ENCODE measurements at regions not wholly inside any gene's neighbourhood (a gene's known extent, or its start where the extent isn't known, plus 50 kb on each side); places are given as distances from the start of the nearest gene placed in this dataset.

DNA sequence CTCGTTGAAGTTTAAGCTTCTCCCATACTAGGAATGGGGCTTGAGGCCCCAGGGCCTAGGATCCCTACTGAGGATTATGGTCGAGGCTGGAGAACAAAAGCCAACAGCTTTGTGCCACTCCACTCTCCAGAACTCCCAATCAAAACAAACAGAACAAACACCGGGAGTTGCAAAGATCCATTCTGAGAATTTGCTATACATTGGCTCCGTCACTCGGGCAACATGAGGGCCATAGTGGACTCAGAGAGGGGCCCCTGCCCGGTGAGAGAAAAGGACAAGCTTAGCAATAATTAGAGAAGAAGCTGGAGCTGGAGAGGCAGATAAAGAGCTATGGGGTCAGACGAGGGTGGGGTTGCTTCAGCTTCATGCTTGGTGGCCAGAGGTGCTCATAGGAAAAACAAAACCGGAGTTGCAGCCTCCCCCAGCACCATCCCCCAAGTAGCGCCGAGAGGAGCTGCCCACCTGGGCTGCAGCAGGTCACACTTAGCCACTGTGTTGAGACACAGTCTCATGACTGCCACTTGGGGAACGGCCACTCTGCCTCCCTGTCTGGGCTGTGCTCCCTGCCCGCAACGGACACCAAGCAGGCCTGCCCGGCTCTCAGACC lies 142.3 kb upstream of the HAAO start:
- Histone ChIP-seq H3K27ac (ENCODE audit: low read depth, low read length) (no peak overlapping the region), H3K9me3 (ENCODE audit: control insufficient read depth, insufficient read depth, low read length) (peaks cover 6% of the 10 kb centered on the region; the same call in 1 of the 2 replicates), H3K27me3 (ENCODE audit: control insufficient read depth, insufficient read depth, low read length) (no peaks in the 10 kb centered on the region), H3K4me3 (ENCODE audit: low read depth, low read length) (no peak overlapping the region)
- ChIA-PET POLR2A (no interaction called here), CTCF (interaction anchor here (0.8 to 2.1 kb wide), 3 partner anchors 12 to 550 kb away, joined by 3 to 7 read pairs (median 5); no protein-coding TSS in a partner anchor)
- TF ChIP-seq, protein P1, sequence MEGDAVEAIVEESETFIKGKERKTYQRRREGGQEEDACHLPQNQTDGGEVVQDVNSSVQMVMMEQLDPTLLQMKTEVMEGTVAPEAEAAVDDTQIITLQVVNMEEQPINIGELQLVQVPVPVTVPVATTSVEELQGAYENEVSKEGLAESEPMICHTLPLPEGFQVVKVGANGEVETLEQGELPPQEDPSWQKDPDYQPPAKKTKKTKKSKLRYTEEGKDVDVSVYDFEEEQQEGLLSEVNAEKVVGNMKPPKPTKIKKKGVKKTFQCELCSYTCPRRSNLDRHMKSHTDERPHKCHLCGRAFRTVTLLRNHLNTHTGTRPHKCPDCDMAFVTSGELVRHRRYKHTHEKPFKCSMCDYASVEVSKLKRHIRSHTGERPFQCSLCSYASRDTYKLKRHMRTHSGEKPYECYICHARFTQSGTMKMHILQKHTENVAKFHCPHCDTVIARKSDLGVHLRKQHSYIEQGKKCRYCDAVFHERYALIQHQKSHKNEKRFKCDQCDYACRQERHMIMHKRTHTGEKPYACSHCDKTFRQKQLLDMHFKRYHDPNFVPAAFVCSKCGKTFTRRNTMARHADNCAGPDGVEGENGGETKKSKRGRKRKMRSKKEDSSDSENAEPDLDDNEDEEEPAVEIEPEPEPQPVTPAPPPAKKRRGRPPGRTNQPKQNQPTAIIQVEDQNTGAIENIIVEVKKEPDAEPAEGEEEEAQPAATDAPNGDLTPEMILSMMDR (IDR thresholded peaks at IDR 0.05; ENCODE audit: low read depth, low read length), result no peak
- no peak for DNase-seq (ENCODE audit: low read depth, low spot score)

DNA sequence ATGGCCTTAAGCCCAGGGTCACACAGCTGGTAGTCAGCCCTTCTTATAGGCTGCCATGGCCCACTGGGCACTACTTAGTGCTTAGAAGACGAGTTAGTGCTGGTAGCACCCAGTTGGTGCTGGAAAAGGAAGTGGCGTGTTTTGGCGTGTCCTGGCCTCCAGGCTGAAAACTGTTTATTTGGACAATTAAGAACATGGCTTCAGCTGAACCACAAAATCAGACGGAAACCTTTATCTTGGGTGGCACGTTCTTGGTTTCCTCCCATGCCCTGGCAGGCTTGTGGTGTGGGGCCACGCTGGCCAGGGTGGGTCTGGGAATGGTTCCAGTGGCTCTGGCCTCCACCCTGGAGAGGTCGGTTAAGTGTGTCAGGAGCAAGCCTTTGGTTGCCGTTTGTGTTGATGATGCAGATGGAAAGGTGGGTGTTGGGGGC lies 141.5 kb upstream of the HAAO start:
- no peak overlapping the region for H3K4me3 ChIP-seq (ENCODE audit: low read depth, low read length)
- TF ChIP-seq, protein P1 (IDR thresholded peaks at IDR 0.05; ENCODE audit: low read depth, low read length), result no peak
- no peaks in the 10 kb centered on the region for H3K27me3 ChIP-seq (ENCODE audit: control insufficient read depth, insufficient read depth, low read length)
- ChIA-PET CTCF (interaction anchor here (0.6 to 2.3 kb wide), 5 partner anchors 13 to 550 kb away, joined by 5 to 10 read pairs (median 7); no protein-coding TSS in a partner anchor), POLR2A (no interaction called here)
- DNase-seq (ENCODE audit: low read depth, low spot score), result no peak
- peaks cover 6% of the 10 kb centered on the region; the same call in 1 of the 2 replicates for H3K9me3 ChIP-seq (ENCODE audit: control insufficient read depth, insufficient read depth, low read length)
- no peak overlapping the region for H3K27ac ChIP-seq (ENCODE audit: low read depth, low read length)

DNA sequence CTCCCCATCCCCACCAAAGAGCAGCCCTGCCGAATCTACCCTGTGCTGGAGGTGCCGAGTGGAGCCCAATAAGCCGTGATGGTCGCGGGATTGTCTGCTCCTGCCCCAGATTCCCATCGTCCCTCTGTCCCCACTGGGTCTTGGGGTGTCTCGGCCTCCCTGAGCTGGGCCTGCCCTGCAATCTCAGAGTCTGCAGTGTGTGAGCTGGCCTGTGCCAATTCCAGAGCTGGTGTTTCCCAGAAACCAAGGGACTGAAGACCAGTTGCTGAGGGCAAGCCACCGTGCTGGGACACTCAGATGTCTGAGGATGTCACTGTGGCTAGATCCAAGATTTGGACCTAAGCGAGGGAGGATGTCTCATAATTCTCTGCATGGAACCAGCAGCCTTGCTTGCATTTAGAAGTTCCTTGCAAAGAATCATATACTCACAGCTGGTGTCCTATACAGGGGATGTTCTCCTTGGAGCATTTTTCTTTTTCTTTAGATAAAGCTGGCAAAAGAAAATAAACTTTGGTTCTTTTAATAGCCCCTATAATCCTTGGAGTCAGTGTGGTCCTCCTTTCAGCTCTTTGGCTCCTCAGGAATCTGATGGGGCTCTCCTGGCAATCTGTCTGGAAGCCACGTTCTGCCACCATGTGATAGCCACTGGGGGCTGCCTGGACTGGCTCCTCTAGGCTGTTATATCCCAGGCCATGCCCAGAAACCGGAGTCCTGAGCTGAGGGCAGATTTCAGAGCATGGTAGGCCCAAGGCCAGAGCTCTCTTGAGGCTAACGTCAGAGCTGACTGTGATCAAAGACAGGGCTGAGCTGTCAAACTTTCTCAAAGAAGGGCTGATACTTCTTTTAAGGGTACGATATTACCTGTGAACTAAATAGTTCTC lies 140.1 kb upstream of the HAAO start:
- no peak for DNase-seq (ENCODE audit: low read depth, low spot score)
- POLR2A ChIA-PET, result interaction anchor here (0.6 to 1.2 kb wide), 2 partner anchors 294 to 1229 kb away, joined by 3 to 4 read pairs; partner anchors contain the start of gene ZFP36L2
- TF ChIP-seq, protein P1 (IDR thresholded peaks at IDR 0.05; ENCODE audit: low read depth, low read length), result no peak
- no peak overlapping the region for H3K4me3 ChIP-seq (ENCODE audit: low read depth, low read length)
- H3K27ac ChIP-seq (ENCODE audit: low read depth, low read length), result peak overlapping the region; percentile 31
- no peaks in the 10 kb centered on the region for H3K27me3 ChIP-seq (ENCODE audit: control insufficient read depth, insufficient read depth, low read length)
- peaks cover 6% of the 10 kb centered on the region; the same call in 1 of the 2 replicates for H3K9me3 ChIP-seq (ENCODE audit: control insufficient read depth, insufficient read depth, low read length)
- CTCF ChIA-PET, result interaction anchor here (1.0 to 2.3 kb wide), 7 partner anchors 12 to 552 kb away, joined by 3 to 16 read pairs (median 7); no protein-coding TSS in a partner anchor

DNA sequence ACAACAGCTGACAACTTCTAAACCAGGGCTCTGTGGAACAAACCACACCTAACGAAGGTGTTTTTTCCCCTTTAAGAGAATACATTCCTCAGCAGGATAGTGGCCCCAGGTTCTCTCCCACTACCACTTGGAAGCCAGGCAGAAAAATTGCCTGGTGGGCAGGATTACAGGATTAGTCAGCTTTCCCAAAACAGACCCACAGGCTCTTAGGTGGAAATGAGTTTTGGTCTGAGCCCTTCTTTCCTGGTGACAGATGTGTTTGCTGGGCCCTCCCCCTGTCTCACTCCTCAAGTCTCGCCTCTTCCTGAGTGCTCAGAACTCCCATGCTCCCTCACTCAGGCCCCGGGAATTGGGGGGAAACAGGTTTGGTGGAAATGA lies 139.4 kb upstream of the HAAO start:
- ChIA-PET POLR2A (no interaction called here), CTCF (interaction anchor here (2.3 kb wide), 1 partner anchor 552 kb away, joined by 7 read pairs; no protein-coding TSS in a partner anchor)
- H3K27me3 ChIP-seq (ENCODE audit: control insufficient read depth, insufficient read depth, low read length), result no peaks in the 10 kb centered on the region
- peaks cover 3% of the 10 kb centered on the region; the same call in 1 of the 2 replicates for H3K9me3 ChIP-seq (ENCODE audit: control insufficient read depth, insufficient read depth, low read length)
- peak overlapping the region; percentile 31 for H3K27ac ChIP-seq (ENCODE audit: low read depth, low read length)
- no peak for DNase-seq (ENCODE audit: low read depth, low spot score)
- TF ChIP-seq, protein P1 (IDR thresholded peaks at IDR 0.05; ENCODE audit: low read depth, low read length), result no peak
- H3K4me3 ChIP-seq (ENCODE audit: low read depth, low read length), result no peak overlapping the region

Measured in AG04450 (cell line).